RPMI8226 (cell line): ENCODE measurements at regions not wholly inside any gene's neighbourhood (a gene's known extent, or its start where the extent isn't known, plus 50 kb on each side); places are given as distances from the start of the nearest gene placed in this dataset.
"Not testable (repeated sequence)": the region's sequence is repeated elsewhere in the genome, so short reads cannot be mapped to it uniquely, and the experiment has no call there.

Experiments used
- DNase-seq: peaks from one replicate; pipeline ENCODE4 v3.0.0-alpha.2; 2015

GRCh38 chr9:86645303-86645702, 291.1 kb upstream of the TUT7 start:
- no peak for DNase-seq

DNA sequence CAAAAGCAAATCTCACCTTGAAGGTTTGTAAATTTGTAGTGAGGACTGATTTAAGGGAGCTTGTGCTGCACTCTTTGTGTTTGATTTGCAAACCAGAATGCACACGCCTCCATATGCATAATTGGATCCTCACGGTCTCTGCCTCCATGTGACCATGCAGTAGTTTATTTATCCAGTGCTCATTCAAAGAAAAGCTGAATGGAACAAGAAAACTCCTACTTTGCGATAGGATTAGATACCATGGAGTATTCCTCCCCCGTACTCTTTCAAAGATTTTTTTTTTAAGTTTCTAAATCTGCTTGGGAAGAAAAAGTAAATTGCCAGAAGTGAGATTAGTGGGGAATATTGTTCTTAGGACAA, 290.4 kb upstream of the TUT7 start:
- DNase-seq: no peak

DNA sequence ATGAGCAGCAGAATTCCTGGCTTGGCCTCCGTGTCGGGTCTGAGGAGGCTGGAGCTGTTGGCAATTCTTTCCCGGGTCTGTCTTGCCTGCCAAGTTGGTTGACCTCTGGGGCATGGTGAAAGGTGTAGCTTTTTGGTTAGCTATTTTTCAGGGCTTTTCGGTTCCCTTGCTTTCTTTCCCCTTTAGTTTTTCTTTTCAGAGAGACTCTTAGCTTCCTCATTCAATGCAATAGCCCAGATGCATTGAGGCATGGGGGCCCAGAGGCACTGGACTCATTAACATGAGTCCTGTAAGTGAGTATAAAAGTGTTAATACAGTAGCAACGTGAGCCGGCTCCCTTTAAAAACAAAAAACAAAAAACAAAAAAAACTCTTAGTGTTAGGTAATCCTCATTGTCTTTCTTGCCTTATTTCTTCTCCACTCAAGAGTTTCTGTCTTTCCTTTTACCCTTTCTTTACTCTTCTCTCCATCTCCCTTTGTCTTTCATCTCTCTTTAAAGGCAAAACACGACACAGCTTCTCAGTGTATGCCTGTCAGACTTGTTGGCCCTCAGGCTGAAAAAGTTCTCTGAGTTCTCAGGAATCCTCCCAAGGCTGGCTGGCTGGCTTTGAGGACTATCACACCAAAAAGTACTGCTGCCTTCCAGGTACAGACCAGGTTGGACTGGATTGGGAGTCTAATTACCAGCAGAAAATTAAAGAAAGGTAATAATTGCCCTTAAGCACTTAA, 289.9 kb upstream of the TUT7 start:
- DNase-seq: no peak

GRCh38 chr9:86642721-86643120, 288.5 kb upstream of the TUT7 start:
- DNase-seq: no peak

GRCh38 chr9:86641970-86642369, 287.8 kb upstream of the TUT7 start:
- no peak for DNase-seq

- DNase-seq: no peak
Observed at GRCh38 chr9:86639899-86640379, 285.7 kb upstream of the TUT7 start.

DNA sequence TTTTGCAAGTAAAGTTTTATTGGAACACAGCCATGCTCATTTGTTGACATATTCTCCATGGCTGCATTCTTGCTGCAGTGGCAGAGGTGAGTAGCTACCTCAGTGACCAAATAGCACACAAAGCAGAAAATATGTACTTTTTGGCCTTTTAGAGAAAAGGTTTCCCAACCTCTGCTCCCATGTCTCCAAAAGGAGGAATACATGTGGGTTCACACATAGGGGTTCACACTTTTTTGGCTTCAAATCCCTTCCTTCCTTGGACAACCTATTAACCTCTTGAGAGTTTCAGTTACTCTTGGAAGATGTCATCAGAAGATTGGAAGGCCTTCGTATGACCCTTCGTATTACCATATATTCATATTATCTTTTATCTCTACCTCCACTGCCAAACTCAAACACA, 285.1 kb upstream of the TUT7 start:
- no peak for DNase-seq

- no peak for DNase-seq
Observed at GRCh38 chr9:86638109-86638508, 283.9 kb upstream of the TUT7 start.

DNA sequence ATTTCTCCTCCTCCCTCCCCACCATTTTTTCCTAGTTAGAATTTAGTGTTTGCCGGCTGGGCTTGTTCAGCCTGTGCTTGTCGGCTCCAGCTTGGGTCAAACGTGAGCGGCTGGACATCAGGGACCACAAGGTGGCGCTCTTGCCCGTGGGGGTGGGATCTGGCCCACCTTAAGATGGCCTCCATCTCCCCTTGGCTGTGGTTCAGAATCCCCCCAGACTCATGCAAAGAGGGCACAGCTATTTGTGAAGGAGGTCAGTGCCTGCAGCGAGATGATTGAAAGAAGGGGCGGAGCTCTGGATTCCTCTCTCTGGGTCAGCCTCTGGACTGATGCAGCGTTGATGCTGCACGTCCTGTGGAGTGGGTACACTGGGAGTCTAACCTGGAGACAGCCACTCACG, 283.3 kb upstream of the TUT7 start:
- no peak for DNase-seq

DNA sequence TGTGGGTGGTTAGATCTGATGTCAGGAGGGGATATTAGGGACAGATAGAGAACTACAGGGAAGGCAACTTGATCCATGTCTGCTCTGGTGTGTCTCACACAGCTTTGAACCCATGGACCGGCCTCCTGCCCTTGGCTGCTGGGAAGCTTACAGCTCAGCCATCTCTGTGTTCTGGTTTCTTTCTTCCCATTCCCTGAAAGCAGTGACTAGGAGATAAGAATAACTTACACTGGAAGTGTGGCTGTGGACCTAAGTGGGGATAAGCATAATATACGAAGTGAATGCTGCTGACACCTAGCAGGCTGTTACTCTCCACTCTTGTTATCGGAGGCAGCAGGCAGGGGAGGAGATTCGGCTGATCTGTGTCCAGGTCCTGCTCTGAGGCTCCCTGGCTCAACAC, 282.3 kb upstream of the TUT7 start:
- DNase-seq: no peak

DNA sequence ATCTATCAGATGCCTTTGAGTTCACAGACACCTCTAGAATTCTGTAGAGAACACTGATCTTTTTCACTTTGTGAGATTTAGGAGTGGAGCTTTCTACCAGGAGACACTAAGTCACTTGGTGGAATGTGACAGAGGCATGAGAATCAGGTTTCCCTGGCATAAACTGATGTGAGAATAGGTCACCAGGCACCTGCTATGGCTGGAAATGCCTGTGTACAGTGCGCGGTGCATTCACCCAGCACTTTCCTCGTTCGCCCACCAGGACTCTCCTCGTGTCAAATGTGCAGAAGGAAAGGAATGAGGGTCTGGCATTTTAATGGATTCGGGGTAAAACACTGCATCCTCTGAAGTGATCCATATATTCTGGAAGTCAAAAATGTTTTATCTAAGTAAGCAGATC, 281.8 kb upstream of the TUT7 start:
- DNase-seq: no peak

- DNase-seq: no peak
Observed at GRCh38 chr9:86634501-86634900, 280.3 kb upstream of the TUT7 start.

DNA sequence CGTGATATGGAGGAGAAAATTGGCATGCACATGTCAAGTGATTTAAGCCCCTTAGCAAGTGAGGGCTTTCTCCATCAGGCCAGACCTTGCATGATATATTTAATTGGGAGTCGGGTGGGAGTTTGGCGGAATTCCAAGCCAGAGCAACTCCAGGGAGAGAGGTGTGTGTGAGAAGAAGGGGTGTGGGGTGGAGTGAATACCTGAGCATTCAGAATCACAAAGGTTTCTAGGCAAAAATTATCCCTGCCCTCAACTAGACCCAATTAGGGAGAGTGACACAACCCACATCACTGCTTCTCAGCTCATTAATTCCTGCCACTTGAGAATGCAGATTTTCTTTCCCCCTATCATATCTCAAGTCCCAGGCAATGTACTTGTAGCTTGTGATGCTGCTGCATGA, 279.7 kb upstream of the TUT7 start:
- DNase-seq: no peak

- DNase-seq: no peak
Observed at GRCh38 chr9:86632537-86632936, 278.3 kb upstream of the TUT7 start.

DNA sequence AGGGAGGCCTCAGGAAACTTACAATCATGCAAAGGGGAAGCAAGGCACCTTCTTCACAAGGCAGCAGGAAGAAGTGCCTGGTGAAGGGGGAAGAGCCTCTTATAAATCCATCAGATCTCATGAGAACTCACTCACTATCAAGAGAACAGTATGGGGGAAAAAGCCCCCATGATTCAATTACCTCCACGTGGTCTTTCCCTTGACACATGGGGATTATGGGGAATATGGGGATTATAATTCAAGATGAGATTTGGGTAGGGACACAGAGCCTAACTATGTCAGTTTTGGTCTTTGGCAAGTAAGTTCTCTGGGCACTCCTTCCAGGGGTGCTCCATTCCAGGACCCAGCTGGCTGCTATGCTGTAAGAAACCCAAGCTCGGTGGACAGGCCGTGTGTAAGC, 275.3 kb upstream of the TUT7 start:
- no peak for DNase-seq

GRCh38 chr9:86626802-86627201, 272.6 kb upstream of the TUT7 start:
- DNase-seq: no peak

GRCh38 chr9:86624630-86625029, 270.4 kb upstream of the TUT7 start:
- no peak for DNase-seq

DNA sequence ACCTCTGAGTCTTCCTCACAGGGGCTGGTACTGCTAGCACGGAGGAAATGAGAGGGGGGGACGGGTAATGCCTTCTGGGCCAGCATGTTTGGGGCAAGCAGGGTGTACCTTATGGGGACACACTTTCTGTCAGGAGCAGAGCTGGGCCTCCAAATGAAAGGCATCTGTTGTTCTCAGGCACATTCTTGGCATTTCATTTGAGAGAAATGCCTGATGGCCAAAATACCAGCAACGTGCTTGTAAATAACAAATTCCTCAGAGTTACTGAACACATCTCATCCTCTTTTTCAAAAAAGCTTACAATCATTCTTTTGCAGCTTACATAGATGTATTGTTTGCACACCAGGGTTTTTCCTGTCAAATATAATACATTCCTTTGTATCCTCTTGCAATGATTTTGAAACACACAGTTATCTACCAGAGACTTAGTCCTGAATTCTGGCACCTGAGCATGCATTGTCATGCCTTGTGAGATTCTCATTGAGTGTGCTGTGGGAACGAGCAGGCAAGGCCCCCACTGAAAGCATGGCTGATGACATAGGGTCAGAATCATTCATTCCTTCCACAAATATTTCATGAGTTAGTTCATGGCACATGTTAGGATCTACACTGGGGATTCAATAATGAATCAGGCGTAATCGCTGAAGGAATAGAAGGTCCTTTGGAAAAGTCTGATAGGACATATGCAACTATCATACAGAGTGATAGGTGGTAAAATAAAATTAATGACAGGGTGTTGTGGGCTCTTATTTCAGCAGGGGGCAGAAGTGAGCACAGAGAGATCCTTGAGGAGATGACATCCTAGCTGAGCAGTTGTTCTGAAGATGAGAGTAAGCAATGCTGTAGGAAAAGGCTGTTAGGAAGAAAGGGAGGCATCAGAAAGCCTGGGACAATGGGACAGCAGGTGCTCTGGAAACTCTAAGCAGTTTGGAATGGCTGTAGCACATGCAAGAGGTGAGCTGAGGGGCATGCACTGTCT, 260.9 kb upstream of the TUT7 start:
- DNase-seq: no peak

DNA sequence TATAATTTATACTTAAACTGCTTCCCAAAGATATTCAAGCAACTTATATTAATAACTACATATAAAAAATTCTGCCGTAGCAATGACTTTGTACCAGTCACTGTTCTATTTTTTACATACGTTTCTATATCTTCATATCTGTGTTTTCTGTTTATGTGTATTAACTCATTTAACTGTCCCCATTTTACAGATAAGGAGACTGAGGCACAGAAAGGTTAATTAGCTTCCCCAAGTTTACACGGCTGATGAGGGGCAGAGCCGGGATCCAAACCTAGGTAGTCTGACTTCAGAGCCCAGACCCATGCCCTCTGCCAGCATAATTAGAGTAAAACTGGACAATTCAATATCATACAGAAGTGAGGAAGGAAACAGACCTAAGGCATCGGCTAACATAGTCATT, 259.7 kb upstream of the TUT7 start:
- no peak for DNase-seq

GRCh38 chr9:86611534-86611933, 257.3 kb upstream of the TUT7 start:
- DNase-seq: not testable (repeated sequence)

DNA sequence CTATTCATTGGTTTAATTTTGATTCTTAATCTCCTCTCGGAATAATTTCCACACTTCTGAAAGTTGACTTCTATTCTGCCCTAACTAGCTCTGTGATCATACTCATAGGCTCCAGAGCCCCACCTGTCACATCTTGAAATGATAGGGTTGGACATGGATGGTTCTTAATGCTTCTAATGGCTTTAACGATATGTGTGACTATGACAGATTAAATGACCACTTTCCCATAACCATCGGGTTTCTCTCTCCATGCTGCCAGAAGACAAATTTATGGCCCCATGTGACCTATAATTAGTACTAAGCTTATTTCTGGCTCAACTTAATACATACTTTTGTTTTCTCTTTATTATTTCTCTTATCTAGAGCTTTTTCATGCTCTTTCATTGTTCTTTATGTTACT, 251.1 kb upstream of the TUT7 start:
- no peak for DNase-seq

GRCh38 chr9:86604741-86605140, 250.5 kb upstream of the TUT7 start:
- no peak for DNase-seq

- DNase-seq: no peak
Observed at GRCh38 chr9:86602715-86603114, 248.5 kb upstream of the TUT7 start.

DNA sequence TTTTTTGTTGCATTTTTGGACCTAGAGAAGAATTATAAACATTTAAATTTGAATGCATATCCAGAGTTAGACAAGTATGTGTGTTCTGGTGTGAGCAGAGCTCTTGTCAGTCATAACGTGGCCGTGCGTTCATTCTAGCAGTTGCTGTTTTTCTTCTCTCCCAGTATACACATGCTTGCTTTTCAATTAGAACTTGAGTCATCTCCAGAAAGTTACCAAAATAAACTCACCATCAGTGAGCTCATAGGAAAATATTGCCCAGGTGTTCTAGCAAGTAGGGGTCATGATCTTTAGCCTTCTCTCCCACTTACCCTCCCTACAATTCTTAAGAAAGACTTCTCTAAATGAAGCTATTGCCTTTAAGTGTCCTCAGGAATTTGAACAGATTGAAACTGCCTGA, 247.5 kb upstream of the TUT7 start:
- DNase-seq: peak; percentile 4
